Coronary artery (tissue), 2 donors: ENCODE measurements at regions not wholly inside any gene's neighbourhood (a gene's known extent, or its start where the extent isn't known, plus 50 kb on each side); places are given as distances from the start of the nearest gene placed in this dataset.

Source experiments
- DNase-seq: peaks from one replicate; pipeline ENCODE4 v3.0.0-alpha.2; 2017; ENCODE audit warnings: low spot score
- H3K27ac ChIP-seq, 2 donors: fragments of 200-600 bp; sonication (generic); one replicate each; pipeline ENCODE4 v1.5.1; 2016 to 2019
- H3K4me3 ChIP-seq: fragments of 200-600 bp; sonication (generic); 2 replicates; pipeline ENCODE4 v1.5.1; 2016; ENCODE audit warnings: mild to moderate bottlenecking, moderate library complexity
- CTCF ChIP-seq: fragments of 200-600 bp; sonication (generic); IDR thresholded peaks from one replicate; pipeline ENCODE4 v1.5.1; 2019; ENCODE audit warnings: antibody characterized with exemption

- DNase-seq: no peak
- Histone ChIP-seq H3K27ac (peak overlapping the region; percentile 82 to 88), H3K4me3 (no peak overlapping the region)
- no peak for TF ChIP-seq CTCF
These were observed 50.6 kb upstream of the NKD1 start for GRCh38 chr16:50497592-50497991.

DNA sequence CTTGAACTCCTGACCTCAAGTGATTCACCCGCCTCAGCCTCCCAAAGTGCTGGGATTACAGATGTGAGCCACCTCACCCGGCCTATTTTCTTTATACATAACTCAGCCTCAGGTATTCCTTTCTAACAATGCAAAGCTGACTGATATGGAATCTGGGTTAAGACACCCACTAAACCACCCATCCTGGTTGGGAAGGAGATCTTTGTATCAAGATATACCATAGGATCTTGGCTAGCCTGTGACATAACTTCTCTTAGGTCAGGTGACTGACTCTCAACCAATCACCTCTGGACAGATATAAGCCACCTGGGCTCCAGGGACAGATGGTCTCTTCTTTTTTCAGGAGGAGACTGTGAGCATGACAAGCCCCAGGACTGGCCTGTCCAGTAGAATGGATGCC is 51.2 kb upstream of the NKD1 start:
- H3K4me3 ChIP-seq: no peak overlapping the region
- no peak for TF ChIP-seq CTCF
- peak overlapping the region in 1 of 2 donors; percentile 88 for H3K27ac ChIP-seq
- no peak for DNase-seq

DNA sequence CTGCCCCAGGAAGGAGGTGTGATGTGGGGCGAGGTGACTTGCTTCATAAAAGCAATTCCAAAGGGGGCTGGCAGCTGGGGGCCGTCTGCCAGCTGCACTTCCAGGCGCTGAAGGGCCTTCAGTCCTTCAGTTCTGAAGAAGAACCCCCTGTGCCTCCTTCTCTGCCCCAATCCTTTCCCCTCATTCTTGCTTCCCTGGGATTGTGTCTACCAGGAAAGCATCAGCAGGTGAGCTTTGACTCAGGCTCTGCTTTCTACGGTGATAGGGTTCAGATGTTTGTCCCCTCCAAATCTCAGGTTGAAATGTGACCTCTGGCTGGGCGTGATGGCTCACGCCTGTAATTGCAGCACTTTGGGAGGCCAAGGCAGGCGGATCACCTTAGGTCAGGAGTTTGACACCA is 52.5 kb upstream of the NKD1 start:
- DNase-seq: peak; percentile 24
- Histone ChIP-seq H3K27ac (no peak overlapping the region), H3K4me3 (no peak overlapping the region)
- no peak for TF ChIP-seq CTCF

DNA sequence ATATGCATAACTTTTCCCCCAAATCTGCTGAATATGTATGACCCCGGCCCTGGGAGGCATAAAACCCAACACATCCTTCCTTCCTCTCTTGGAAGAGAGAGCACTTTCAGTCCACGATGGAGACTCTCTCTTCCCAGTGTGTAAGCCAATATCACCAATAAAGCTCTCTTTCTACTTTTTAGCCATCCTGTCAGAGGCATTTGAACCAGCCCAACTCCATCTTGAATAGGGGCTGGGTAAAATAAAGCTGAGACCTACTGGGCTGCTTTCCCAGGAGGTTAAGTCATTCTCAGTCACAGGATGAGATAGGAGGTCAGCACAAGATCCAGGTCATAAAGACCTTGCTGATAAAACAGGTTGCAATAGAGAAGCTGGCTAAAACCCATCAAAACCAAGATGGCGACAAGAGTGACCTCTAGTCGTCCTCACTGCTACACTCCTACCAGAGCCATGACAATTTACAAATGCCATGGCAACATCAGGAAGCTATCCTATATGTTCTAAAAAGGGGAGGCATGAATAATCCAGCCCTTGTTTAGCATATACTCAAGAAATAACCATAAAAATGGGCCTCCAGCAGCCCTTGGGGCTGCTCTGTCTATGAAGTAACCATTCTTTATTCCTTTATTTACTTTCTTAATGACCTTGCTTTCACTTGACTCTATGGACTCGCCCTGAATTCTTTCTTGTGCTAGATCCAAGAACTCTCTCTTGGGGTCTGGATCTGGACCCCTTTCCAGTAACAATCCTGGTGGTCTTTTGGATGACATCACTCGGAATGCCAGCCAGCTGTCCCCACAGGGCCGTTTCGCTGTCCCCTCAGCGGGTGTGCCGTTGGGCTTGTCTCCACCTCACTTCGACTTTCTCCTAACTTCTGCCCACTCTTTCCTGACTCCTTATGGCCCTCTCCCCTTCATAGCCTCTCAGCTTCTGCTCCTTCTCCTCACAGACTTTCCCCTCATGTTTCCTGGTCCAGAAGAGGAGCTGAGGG is 53.4 kb upstream of the NKD1 start:
- DNase-seq: no peak
- no peak for TF ChIP-seq CTCF
- H3K27ac ChIP-seq: no peak overlapping the region
- H3K4me3 ChIP-seq: no peak overlapping the region

DNA sequence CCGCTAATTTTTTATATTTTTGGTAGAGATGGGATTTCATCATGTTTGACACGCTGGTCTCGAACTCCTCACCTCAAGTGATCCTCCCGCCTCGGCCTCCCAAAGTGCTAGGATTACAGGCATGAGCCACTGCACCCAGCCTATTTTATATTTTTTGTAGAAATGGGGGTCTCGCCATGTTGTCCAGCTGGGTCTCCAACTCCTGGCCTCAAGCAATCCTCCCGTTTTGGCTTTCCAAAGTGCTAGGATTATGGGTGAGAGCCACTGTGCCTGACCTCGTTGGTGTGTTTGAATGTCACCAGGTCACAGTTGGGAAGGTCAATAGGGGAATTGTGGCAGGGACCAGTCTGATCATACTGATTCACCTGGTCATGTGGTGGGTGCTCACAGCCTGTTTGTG is 56.7 kb upstream of the NKD1 start:
- H3K27ac ChIP-seq: no peak overlapping the region
- H3K4me3 ChIP-seq: no peak overlapping the region
- no peak for DNase-seq
- TF ChIP-seq CTCF: no peak

DNA sequence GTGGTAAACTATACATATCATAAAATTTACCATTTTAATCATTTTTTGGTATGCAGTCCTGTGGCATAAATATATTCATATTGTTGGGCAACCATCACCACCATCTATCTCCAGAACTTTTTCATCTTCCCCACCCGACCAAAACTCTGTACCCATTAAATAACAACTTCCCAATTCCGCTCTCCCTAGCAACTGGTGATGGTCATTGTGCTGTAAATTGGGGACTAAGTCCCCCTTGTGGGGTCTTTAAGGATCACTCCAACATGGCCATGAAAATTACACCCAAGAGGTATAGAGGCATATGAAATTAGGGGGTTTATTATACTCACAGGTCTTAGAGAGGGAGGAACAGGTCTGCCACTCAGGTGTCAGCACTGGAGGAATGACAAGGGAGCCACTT is 57.4 kb upstream of the NKD1 start:
- no peak for DNase-seq
- Histone ChIP-seq H3K4me3 (no peak overlapping the region), H3K27ac (no peak overlapping the region)
- no peak for TF ChIP-seq CTCF

DNA sequence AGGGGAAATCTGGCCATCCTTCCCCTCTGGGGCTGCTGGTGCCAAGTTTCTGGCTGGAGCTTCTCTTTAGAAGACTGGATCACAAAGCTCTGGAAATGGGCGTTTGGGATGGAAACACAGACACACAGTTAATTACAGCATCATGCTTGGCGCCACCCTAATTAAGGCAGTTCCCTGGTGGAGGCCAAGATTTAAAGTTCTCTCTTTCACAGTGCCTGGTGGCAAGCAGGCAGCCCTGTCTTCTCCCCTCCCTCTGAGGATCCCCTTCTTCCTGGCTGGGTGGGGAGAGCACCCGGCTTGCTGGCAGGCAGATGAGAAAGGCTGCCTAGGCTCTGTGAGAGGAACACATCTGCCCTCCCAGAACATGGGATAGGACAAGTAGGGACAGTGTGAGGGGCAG is 59.0 kb upstream of the NKD1 start:
- DNase-seq: no peak
- TF ChIP-seq CTCF: no peak
- Histone ChIP-seq H3K4me3 (no peak overlapping the region), H3K27ac (no peak overlapping the region)
